NT2/D1 (cell line): ENCODE measurements at regions not wholly inside any gene's neighbourhood (a gene's known extent, or its start where the extent isn't known, plus 50 kb on each side); places are given as distances from the start of the nearest gene placed in this dataset.

Experiments
- SUZ12 ChIP-seq: IDR thresholded peaks from 2 replicates; pipeline ENCODE4 v1.6.1; 2011; ENCODE audit not compliant: insufficient read length, insufficient read depth; ENCODE audit errors: extremely low read depth
- YY1 ChIP-seq: IDR thresholded peaks from 2 replicates; pipeline ENCODE4 v1.6.1; 2011; ENCODE audit not compliant: insufficient read length, insufficient read depth
- ZNF274 ChIP-seq: IDR thresholded peaks from 2 replicates; pipeline ENCODE4 v1.6.1; 2011; ENCODE audit warnings: mild to moderate bottlenecking, low read depth, low read length

DNA sequence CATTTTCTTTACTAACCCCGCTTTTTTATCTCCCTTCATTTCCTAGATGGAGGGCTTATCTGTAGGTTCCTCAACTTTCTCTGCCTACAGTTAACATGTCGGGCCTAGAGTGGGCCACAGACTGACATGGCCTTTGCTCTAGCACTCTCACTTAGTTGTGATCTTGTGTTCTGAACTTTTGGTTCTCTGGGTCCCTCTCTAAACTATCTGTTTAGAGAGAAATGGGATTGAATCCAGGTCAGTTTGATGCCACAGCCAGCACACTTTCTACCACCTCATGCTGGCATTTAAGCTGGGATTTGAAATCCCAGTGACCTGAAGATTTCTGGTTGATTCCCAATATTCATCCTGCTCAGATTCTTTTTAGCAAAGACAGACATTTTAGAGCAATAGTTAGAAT lies 388.5 kb upstream of the PAPPA start:
- no peak for TF ChIP-seq SUZ12
- TF ChIP-seq ZNF274: no peak
- TF ChIP-seq YY1: no peak
